Ishikawa (cell line): ENCODE measurements at regions not wholly inside any gene's neighbourhood (a gene's known extent, or its start where the extent isn't known, plus 50 kb on each side); places are given as distances from the start of the nearest gene placed in this dataset.

Source experiments
- CEBPB ChIP-seq: IDR thresholded peaks from 2 replicates; pipeline ENCODE4 v1.6.1; 2012
- CREB1 ChIP-seq: IDR thresholded peaks from 2 replicates; pipeline ENCODE4 v1.6.1; 2012; ENCODE audit warnings: low read depth
- EGR1 ChIP-seq: IDR thresholded peaks from 2 replicates; pipeline ENCODE4 v1.6.1; 2012
- EP300 ChIP-seq: IDR thresholded peaks from 2 replicates; pipeline ENCODE4 v1.6.1; 2012; ENCODE audit warnings: borderline replicate concordance
- FOXM1 ChIP-seq: IDR thresholded peaks from 2 replicates; pipeline ENCODE4 v1.6.1; 2012; ENCODE audit warnings: low read depth, borderline replicate concordance
- MAX ChIP-seq: IDR thresholded peaks from 2 replicates; pipeline ENCODE4 v1.6.1; 2012
- NFIC ChIP-seq: IDR thresholded peaks from 2 replicates; pipeline ENCODE4 v1.6.1; 2012
- RAD21 ChIP-seq: IDR thresholded peaks from 2 replicates; pipeline ENCODE4 v1.6.1; 2012; ENCODE audit warnings: low read depth
- TAF1 ChIP-seq: IDR thresholded peaks from 2 replicates; pipeline ENCODE4 v1.6.1; 2012; ENCODE audit warnings: low read depth, mild to moderate bottlenecking
- TCF12 ChIP-seq: IDR thresholded peaks from 2 replicates; pipeline ENCODE4 v1.6.1; 2012; ENCODE audit warnings: low read depth
- TEAD4 ChIP-seq: IDR thresholded peaks from 2 replicates; pipeline ENCODE4 v1.6.1; 2012
- USF1 ChIP-seq: IDR thresholded peaks from 2 replicates; pipeline ENCODE4 v1.6.1; 2012
- YY1 ChIP-seq: IDR thresholded peaks from 2 replicates; pipeline ENCODE4 v1.6.1; 2012; ENCODE audit warnings: low read depth
- TF ChIP-seq, protein P1 (sequence below): IDR thresholded peaks from 2 replicates; pipeline ENCODE4 v1.6.1; 2012; ENCODE audit warnings: low read depth, mild to moderate bottlenecking

- TF ChIP-seq CEBPB (no peak), TEAD4 (no peak), MAX (no peak), EP300 (no peak), YY1 (no peak), EGR1 (no peak), TAF1 (no peak), RAD21 (no peak), FOXM1 (no peak), NFIC (no peak), USF1 (no peak), CREB1 (no peak), TCF12 (no peak)
- TF ChIP-seq, protein P1, sequence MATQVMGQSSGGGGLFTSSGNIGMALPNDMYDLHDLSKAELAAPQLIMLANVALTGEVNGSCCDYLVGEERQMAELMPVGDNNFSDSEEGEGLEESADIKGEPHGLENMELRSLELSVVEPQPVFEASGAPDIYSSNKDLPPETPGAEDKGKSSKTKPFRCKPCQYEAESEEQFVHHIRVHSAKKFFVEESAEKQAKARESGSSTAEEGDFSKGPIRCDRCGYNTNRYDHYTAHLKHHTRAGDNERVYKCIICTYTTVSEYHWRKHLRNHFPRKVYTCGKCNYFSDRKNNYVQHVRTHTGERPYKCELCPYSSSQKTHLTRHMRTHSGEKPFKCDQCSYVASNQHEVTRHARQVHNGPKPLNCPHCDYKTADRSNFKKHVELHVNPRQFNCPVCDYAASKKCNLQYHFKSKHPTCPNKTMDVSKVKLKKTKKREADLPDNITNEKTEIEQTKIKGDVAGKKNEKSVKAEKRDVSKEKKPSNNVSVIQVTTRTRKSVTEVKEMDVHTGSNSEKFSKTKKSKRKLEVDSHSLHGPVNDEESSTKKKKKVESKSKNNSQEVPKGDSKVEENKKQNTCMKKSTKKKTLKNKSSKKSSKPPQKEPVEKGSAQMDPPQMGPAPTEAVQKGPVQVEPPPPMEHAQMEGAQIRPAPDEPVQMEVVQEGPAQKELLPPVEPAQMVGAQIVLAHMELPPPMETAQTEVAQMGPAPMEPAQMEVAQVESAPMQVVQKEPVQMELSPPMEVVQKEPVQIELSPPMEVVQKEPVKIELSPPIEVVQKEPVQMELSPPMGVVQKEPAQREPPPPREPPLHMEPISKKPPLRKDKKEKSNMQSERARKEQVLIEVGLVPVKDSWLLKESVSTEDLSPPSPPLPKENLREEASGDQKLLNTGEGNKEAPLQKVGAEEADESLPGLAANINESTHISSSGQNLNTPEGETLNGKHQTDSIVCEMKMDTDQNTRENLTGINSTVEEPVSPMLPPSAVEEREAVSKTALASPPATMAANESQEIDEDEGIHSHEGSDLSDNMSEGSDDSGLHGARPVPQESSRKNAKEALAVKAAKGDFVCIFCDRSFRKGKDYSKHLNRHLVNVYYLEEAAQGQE = no peak
Measured at GRCh38 chr6:1042583-1043457, 269.1 kb upstream of the FOXQ1 start.
